ENCODE measurements at regions not wholly inside any gene's neighbourhood (a gene's known extent, or its start where the extent isn't known, plus 50 kb on each side); places are given as distances from the start of the nearest gene placed in this dataset.

DNA sequence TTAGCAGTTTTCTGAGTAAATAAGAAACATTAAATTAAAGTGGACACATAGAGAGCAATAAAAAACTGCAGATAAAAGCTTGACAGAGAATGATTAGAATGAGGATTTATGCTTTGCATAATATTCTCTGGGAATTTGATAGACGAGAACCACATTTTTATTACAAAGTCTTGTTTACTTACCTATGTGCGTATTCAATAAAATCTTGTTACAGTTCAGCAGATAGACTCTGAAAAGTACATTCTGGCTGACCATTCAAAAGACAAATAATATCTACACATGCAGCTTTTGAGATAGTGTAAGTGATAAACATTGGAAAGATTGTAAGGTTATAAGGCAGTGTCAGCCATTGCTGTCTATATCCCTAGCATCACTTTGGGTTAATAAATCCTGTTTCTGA is 381.6 kb downstream of the NYAP2 start:
- TF ChIP-seq GABPA (IDR thresholded peaks at IDR 0.05; ENCODE audit: low read depth) (no peak), SPI1 (IDR thresholded peaks at IDR 0.05; ENCODE audit: borderline replicate concordance, low read depth) (no peak), POLR2AphosphoS5 (IDR thresholded peaks at IDR 0.05; ENCODE audit: low read depth) (no peak)
- TF ChIP-seq, protein P1, sequence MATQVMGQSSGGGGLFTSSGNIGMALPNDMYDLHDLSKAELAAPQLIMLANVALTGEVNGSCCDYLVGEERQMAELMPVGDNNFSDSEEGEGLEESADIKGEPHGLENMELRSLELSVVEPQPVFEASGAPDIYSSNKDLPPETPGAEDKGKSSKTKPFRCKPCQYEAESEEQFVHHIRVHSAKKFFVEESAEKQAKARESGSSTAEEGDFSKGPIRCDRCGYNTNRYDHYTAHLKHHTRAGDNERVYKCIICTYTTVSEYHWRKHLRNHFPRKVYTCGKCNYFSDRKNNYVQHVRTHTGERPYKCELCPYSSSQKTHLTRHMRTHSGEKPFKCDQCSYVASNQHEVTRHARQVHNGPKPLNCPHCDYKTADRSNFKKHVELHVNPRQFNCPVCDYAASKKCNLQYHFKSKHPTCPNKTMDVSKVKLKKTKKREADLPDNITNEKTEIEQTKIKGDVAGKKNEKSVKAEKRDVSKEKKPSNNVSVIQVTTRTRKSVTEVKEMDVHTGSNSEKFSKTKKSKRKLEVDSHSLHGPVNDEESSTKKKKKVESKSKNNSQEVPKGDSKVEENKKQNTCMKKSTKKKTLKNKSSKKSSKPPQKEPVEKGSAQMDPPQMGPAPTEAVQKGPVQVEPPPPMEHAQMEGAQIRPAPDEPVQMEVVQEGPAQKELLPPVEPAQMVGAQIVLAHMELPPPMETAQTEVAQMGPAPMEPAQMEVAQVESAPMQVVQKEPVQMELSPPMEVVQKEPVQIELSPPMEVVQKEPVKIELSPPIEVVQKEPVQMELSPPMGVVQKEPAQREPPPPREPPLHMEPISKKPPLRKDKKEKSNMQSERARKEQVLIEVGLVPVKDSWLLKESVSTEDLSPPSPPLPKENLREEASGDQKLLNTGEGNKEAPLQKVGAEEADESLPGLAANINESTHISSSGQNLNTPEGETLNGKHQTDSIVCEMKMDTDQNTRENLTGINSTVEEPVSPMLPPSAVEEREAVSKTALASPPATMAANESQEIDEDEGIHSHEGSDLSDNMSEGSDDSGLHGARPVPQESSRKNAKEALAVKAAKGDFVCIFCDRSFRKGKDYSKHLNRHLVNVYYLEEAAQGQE (IDR thresholded peaks at IDR 0.05; ENCODE audit: insufficient replicate concordance, low read depth), result no peak
- TF ChIP-seq, protein P2, sequence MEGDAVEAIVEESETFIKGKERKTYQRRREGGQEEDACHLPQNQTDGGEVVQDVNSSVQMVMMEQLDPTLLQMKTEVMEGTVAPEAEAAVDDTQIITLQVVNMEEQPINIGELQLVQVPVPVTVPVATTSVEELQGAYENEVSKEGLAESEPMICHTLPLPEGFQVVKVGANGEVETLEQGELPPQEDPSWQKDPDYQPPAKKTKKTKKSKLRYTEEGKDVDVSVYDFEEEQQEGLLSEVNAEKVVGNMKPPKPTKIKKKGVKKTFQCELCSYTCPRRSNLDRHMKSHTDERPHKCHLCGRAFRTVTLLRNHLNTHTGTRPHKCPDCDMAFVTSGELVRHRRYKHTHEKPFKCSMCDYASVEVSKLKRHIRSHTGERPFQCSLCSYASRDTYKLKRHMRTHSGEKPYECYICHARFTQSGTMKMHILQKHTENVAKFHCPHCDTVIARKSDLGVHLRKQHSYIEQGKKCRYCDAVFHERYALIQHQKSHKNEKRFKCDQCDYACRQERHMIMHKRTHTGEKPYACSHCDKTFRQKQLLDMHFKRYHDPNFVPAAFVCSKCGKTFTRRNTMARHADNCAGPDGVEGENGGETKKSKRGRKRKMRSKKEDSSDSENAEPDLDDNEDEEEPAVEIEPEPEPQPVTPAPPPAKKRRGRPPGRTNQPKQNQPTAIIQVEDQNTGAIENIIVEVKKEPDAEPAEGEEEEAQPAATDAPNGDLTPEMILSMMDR (IDR thresholded peaks at IDR 0.05; ENCODE audit: insufficient read depth, low read length), result no peak
- Histone ChIP-seq H3K27me3 (ENCODE audit: insufficient read depth, poor library complexity, severe bottlenecking) (no peaks in the 10 kb centered on the region), H3K4me3 (replicated peaks; ENCODE audit: insufficient read depth, low read length) (no peak overlapping the region), H3K27ac (replicated peaks) (no peak overlapping the region)
- no peak for DNase-seq (ENCODE audit: low read depth in 1 of 2, low spot score in 1 of 2)

DNA sequence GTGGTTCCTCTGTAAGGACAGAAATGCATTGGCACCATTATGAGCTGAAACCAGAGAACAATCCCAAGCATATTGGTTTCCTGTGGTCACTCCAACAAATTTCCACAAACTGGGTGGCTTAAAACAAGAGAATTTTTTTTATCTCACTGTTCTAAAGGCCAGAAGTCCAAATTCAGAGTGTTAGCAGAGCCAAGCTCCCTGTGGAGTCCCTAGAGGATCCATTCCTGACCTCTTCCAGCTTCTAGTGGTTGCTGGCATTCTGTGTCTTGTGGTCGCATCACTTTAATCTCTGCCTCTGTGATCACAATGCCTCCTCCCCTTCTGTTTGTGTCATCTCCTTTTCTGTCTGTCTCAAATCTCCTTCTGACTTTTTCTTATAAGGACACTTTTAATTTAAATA is 380.3 kb downstream of the NYAP2 start:
- H3K27me3 ChIP-seq (ENCODE audit: insufficient read depth, poor library complexity, severe bottlenecking), result no peaks in the 10 kb centered on the region
- no peak overlapping the region for H3K27ac ChIP-seq (replicated peaks)
- no peak overlapping the region for H3K4me3 ChIP-seq (replicated peaks; ENCODE audit: insufficient read depth, low read length)
- TF ChIP-seq, protein P1 (IDR thresholded peaks at IDR 0.05; ENCODE audit: insufficient replicate concordance, low read depth), result no peak
- TF ChIP-seq GABPA (IDR thresholded peaks at IDR 0.05; ENCODE audit: low read depth), result no peak
- no peak for DNase-seq (ENCODE audit: low read depth in 1 of 2, low spot score in 1 of 2)

DNA sequence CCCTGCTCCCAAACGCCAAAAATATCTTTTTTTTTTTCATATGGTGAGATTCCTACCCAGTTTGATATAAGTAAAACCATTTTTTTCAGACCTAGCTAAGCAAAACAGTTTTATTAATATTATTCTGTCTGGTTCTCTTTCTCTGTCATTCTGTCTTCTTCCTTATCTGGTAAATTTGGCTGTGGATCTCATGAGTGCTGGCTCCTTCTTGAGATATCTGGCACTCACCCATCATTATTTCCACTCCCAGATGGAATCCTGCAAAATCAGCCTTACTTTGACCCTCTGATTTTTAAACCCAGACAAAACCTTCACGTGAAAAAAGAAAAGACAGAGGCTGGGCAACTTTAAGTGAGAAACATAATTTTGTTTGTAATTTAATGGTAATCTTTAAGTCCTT is 373.6 kb downstream of the NYAP2 start:
- H3K4me3 ChIP-seq (replicated peaks; ENCODE audit: insufficient read depth, low read length), result no peak overlapping the region
- H3K27me3 ChIP-seq (ENCODE audit: insufficient read depth, poor library complexity, severe bottlenecking), result no peaks in the 10 kb centered on the region
- TF ChIP-seq, protein P2 (IDR thresholded peaks at IDR 0.05; ENCODE audit: insufficient read depth, low read length), result no peak
- TF ChIP-seq, protein P1 (IDR thresholded peaks at IDR 0.05; ENCODE audit: insufficient replicate concordance, low read depth), result no peak
- TF ChIP-seq GABPA (IDR thresholded peaks at IDR 0.05; ENCODE audit: low read depth), result no peak
- no peak for TF ChIP-seq SPI1 (IDR thresholded peaks at IDR 0.05; ENCODE audit: borderline replicate concordance, low read depth)
- no peak for TF ChIP-seq POLR2AphosphoS5 (IDR thresholded peaks at IDR 0.05; ENCODE audit: low read depth)
- no peak overlapping the region for H3K27ac ChIP-seq (replicated peaks)
- no peak for DNase-seq (ENCODE audit: low read depth in 1 of 2, low spot score in 1 of 2)

DNA sequence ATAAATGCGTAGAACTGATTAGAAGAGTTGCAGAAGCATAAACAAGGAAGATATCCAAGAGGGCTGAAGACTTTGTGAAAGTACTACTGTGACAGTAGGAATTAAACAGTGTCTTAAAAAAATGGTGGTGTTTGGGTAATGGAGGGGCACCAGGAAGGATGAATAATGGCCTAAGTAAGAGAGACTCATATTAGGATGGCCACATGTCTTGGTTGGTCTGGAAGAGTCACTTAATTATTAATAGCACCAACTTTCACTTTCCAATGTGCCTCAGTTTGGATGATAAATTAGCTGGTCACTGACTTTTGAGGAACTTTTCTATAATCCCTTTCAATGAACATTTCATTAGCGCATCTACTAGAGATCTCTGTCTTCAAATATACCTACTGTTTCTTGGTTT is 372.2 kb downstream of the NYAP2 start:
- Histone ChIP-seq H3K27me3 (ENCODE audit: insufficient read depth, poor library complexity, severe bottlenecking) (no peaks in the 10 kb centered on the region), H3K27ac (replicated peaks) (no peak overlapping the region), H3K4me3 (replicated peaks; ENCODE audit: insufficient read depth, low read length) (no peak overlapping the region)
- TF ChIP-seq SPI1 (IDR thresholded peaks at IDR 0.05; ENCODE audit: borderline replicate concordance, low read depth), result no peak
- DNase-seq (ENCODE audit: low read depth in 1 of 2, low spot score in 1 of 2), result no peak
